IMR-90 (cell line): ENCODE measurements at regions not wholly inside any gene's neighbourhood (a gene's known extent, or its start where the extent isn't known, plus 50 kb on each side); places are given as distances from the start of the nearest gene placed in this dataset.

Source experiments
- ATAC-seq: fragments of 200-7000 bp; cut with Tn5 transposase; 2 replicates; pipeline ENCODE4 v1.9.1; 2020; ENCODE audit warnings: low read depth, mild to moderate bottlenecking, moderate library complexity
- BruUV-seq: library from RNA; stranded (reverse); fragments of 400-500 nt; replicated peaks from 2 replicates; lab custom pipeline; 2021; lab: Mats Ljungman, UMichigan
- CTCF ChIA-PET: fragments of 300-600 bp; formaldehyde crosslinking; extraction: SDS; loops from one replicate; lab custom pipeline; 2021; ENCODE audit warnings: antibody characterized with exemption; lab: Yijun Ruan, JAX
- POLR2A ChIA-PET: fragments of 300-600 bp; sonication (Branson Sonifier 250); formaldehyde crosslinking; loops from one replicate; lab custom pipeline; 2022; ENCODE audit warnings: antibody characterized with exemption; ENCODE audit not compliant: unreplicated experiment; lab: Charles Lee
- DNase-seq: peaks from one replicate; pipeline ENCODE4 v3.0.0; 2013
- H2AFZ ChIP-seq: replicated peaks from 2 replicates; pipeline ENCODE3; 2013; ENCODE audit warnings: low read length, mild to moderate bottlenecking; ENCODE audit not compliant: poor library complexity
- H2AK5ac ChIP-seq: 2 replicates; pipeline ENCODE4 v1.6.1; 2013; ENCODE audit warnings: low read depth, low read length, inconsistent platforms
- H2AK9ac ChIP-seq: replicated peaks from 2 replicates; pipeline ENCODE3; 2013; ENCODE audit warnings: mild to moderate bottlenecking, low read depth, low read length, moderate library complexity; ENCODE audit not compliant: poor library complexity
- H2BK120ac ChIP-seq: 2 replicates; pipeline ENCODE4 v1.6.1; 2013; ENCODE audit warnings: low read depth, low read length, inconsistent platforms
- H2BK15ac ChIP-seq: 3 replicates; pipeline ENCODE4 v1.6.1; 2013; ENCODE audit warnings: low read depth, low read length, inconsistent platforms
- H2BK20ac ChIP-seq: 2 replicates; pipeline ENCODE4 v1.6.1; 2013; ENCODE audit warnings: low read depth, mild to moderate bottlenecking, inconsistent platforms, low read length, moderate library complexity
- H2BK5ac ChIP-seq: 2 replicates; pipeline ENCODE4 v1.6.1; 2013; ENCODE audit warnings: mild to moderate bottlenecking, low read depth, low read length, inconsistent platforms; ENCODE audit not compliant: poor library complexity, severe bottlenecking
- H3K14ac ChIP-seq: replicated peaks from 2 replicates; pipeline ENCODE4 v1.6.1; 2013; ENCODE audit warnings: low read depth, low read length, inconsistent platforms
- H3K18ac ChIP-seq: 2 replicates; pipeline ENCODE4 v1.6.1; 2013; ENCODE audit warnings: low read depth, low read length, control low read depth
- H3K23ac ChIP-seq: 2 replicates; pipeline ENCODE4 v1.6.1; 2013; ENCODE audit warnings: low read depth, low read length, inconsistent platforms
- H3K27ac ChIP-seq: 2 replicates; pipeline ENCODE4 v1.5.1; 2013; ENCODE audit warnings: mild to moderate bottlenecking, control low read depth, low read length; ENCODE audit not compliant: insufficient read depth
- H3K27me3 ChIP-seq: 2 replicates; pipeline ENCODE4 v1.6.1; 2013; ENCODE audit warnings: low read length; ENCODE audit not compliant: control insufficient read depth, insufficient read depth
- H3K36me3 ChIP-seq: 2 replicates; pipeline ENCODE4 v1.6.1; 2013; ENCODE audit warnings: low read length, mixed read lengths; ENCODE audit not compliant: control insufficient read depth, insufficient read depth
- H3K4ac ChIP-seq: 2 replicates; pipeline ENCODE4 v1.6.1; 2013; ENCODE audit warnings: low read depth, low read length, inconsistent platforms
- H3K4me1 ChIP-seq: 2 replicates; pipeline ENCODE4 v1.6.1; 2013; ENCODE audit warnings: low read length, mixed read lengths; ENCODE audit not compliant: control insufficient read depth, insufficient read depth
- H3K4me2 ChIP-seq: 2 replicates; pipeline ENCODE4 v1.6.1; 2013; ENCODE audit warnings: low read depth, mild to moderate bottlenecking, control low read depth, low read length, moderate library complexity
- H3K4me3 ChIP-seq: 2 replicates; pipeline ENCODE4 v1.5.1; 2013; ENCODE audit warnings: low read depth, mild to moderate bottlenecking, control low read depth, low read length, moderate library complexity; ENCODE audit not compliant: insufficient read depth
- H3K56ac ChIP-seq: 2 replicates; pipeline ENCODE4 v1.6.1; 2013; ENCODE audit warnings: low read length, inconsistent platforms; ENCODE audit not compliant: insufficient read depth; ENCODE audit errors: extremely low read depth
- H3K79me1 ChIP-seq, 2 experiments: 2 replicates each; pipeline ENCODE4 v1.6.1; 2013; ENCODE audit warnings: low read length in 2 of 2, inconsistent platforms in 1 of 2, low read depth in 1 of 2
- H3K9ac ChIP-seq: 2 replicates; pipeline ENCODE4 v1.6.1; 2013; ENCODE audit warnings: low read depth, low read length, control low read depth
- H3K9me1 ChIP-seq: 2 replicates; pipeline ENCODE4 v1.6.1; 2013; ENCODE audit warnings: low read length, inconsistent platforms; ENCODE audit not compliant: insufficient read depth
- H3K9me3 ChIP-seq: 2 replicates; pipeline ENCODE4 v1.6.1; 2013; ENCODE audit warnings: low read length; ENCODE audit not compliant: control insufficient read depth, insufficient read depth
- H4K20me1 ChIP-seq: 2 replicates; pipeline ENCODE4 v1.6.1; 2013; ENCODE audit warnings: low read length, inconsistent platforms; ENCODE audit not compliant: insufficient read depth
- H4K5ac ChIP-seq: 2 replicates; pipeline ENCODE4 v1.6.1; 2013; ENCODE audit warnings: mild to moderate bottlenecking, low read depth, low read length, control low read depth
- H4K8ac ChIP-seq, 2 experiments: 2 replicates each; pipeline ENCODE4 v1.6.1; 2013; ENCODE audit warnings: low read depth in 2 of 2, low read length in 2 of 2, control low read depth in 1 of 2, inconsistent platforms in 1 of 2
- H4K91ac ChIP-seq: 2 replicates; pipeline ENCODE4 v1.6.1; 2013; ENCODE audit warnings: low read depth, low read length, inconsistent platforms; ENCODE audit not compliant: insufficient read depth
- CEBPB ChIP-seq: IDR thresholded peaks from 2 replicates; pipeline ENCODE4 v1.6.1; 2012; ENCODE audit warnings: low read depth, low read length, improper control_type of control experiment
- CHD1 ChIP-seq: IDR thresholded peaks from 2 replicates; pipeline ENCODE4 v1.6.1; 2012; ENCODE audit warnings: low read depth, low read length, improper control_type of control experiment
- CTCF ChIP-seq: conservative IDR thresholded peaks from 2 replicates; pipeline ENCODE4 v1.5.1; 2012; ENCODE audit warnings: mild to moderate bottlenecking, low read depth, low read length, improper control_type of control experiment
- MAFK ChIP-seq: IDR thresholded peaks from 2 replicates; pipeline ENCODE4 v1.6.1; 2012; ENCODE audit warnings: low read depth, low read length, improper control_type of control experiment
- MXI1 ChIP-seq: IDR thresholded peaks from 2 replicates; pipeline ENCODE4 v1.6.1; 2012; ENCODE audit warnings: low read depth, mild to moderate bottlenecking, low read length, moderate library complexity, borderline replicate concordance
- RFX5 ChIP-seq: IDR thresholded peaks from 2 replicates; pipeline ENCODE4 v1.8.0; 2012; ENCODE audit warnings: low read depth, mild to moderate bottlenecking, low read length, moderate library complexity
- USF2 ChIP-seq: fragments of 150-350 bp; IDR thresholded peaks from 2 replicates; pipeline ENCODE4 v1.6.1; 2017; ENCODE audit warnings: mild to moderate bottlenecking, antibody characterized with exemption, low read length, low read depth
- dilution Hi-C: fragments of 300-500 bp; cut with HindIII; formaldehyde crosslinking; loops from one replicate; pipeline ENCODE4 v1.14.3; 2018; ENCODE audit warnings: low sequenced_read_pairs; ENCODE audit not compliant: unreplicated experiment
- in situ Hi-C: fragments of 300-500 bp; cut with MboI; formaldehyde crosslinking; loops from 3 replicates; pipeline ENCODE4 v1.14.3; 2019; ENCODE audit warnings: low sequenced_read_pairs, inconsistent platforms, mixed read lengths
- intact Hi-C: fragments of 100-400 bp; cut with micrococcal nuclease; formaldehyde crosslinking; loops from 2 replicates; pipeline ENCODE4 v1.10.0; 2022

GRCh38 chr3:25945366-25945765 lies 155.5 kb downstream of the OXSM start:
- no peak overlapping the region for H3K4ac ChIP-seq
- POLR2A ChIA-PET = no interaction called here
- H2BK120ac ChIP-seq = no peak overlapping the region
- no peaks in the 10 kb centered on the region for H3K36me3 ChIP-seq
- H3K4me2 ChIP-seq = no peak overlapping the region
- no peaks in the 10 kb centered on the region for H3K27me3 ChIP-seq
- no peak overlapping the region for H2AK5ac ChIP-seq
- ATAC-seq = no peak
- no peaks in the 10 kb centered on the region for H3K79me1 ChIP-seq
- H4K20me1 ChIP-seq = no peaks in the 10 kb centered on the region
- no peak overlapping the region for H2BK15ac ChIP-seq
- H2BK5ac ChIP-seq = no peak overlapping the region
- no peak overlapping the region for H3K14ac ChIP-seq
- dilution Hi-C loops (no loop called here), intact Hi-C loops (no loop called here), in situ Hi-C loops (no loop called here)
- no peak overlapping the region for H3K23ac ChIP-seq
- no peaks in the 10 kb centered on the region for H3K9me1 ChIP-seq
- no peak overlapping the region for H3K9ac ChIP-seq
- no peak overlapping the region for H4K5ac ChIP-seq
- no peak overlapping the region for H3K18ac ChIP-seq
- BruUV-seq = no TSS peak
- H3K9me3 ChIP-seq = no peaks in the 10 kb centered on the region; the same call in 1 of the 2 replicates
- no peaks in the 10 kb centered on the region for H3K4me1 ChIP-seq
- no peak overlapping the region for H3K4me3 ChIP-seq
- no peak overlapping the region for H2BK20ac ChIP-seq
- no peak for DNase-seq
- no peak overlapping the region for H3K56ac ChIP-seq
- no peak overlapping the region for H3K27ac ChIP-seq
- CTCF ChIA-PET = no interaction called here
- no peak overlapping the region for H2AFZ ChIP-seq
- H2AK9ac ChIP-seq = no peak overlapping the region
- no peak overlapping the region for H4K8ac ChIP-seq
- no peak overlapping the region for H4K91ac ChIP-seq
- no peak for TF ChIP-seq RFX5
- no peak for TF ChIP-seq CHD1
- TF ChIP-seq CTCF = no peak
- TF ChIP-seq MAFK = no peak
- no peak for TF ChIP-seq USF2
- no peak for TF ChIP-seq MXI1
- no peak for TF ChIP-seq CEBPB
